ENCODE measurements at regions not wholly inside any gene's neighbourhood (a gene's known extent, or its start where the extent isn't known, plus 50 kb on each side); places are given as distances from the start of the nearest gene placed in this dataset.

GRCh38 chr4:38563707-38564495 is 100.1 kb upstream of the KLF3 start:
- Mint-ChIP-seq H3K27me3 (no peaks in the 10 kb centered on the region), H3K4me1 (peaks cover 19% of the 10 kb centered on the region), H3K27ac (no peak overlapping the region), H3K36me3 (no peaks in the 10 kb centered on the region), H3K9me3 (no peaks in the 10 kb centered on the region), H3K4me3 (no peak overlapping the region)
- DNase-seq = no peak

- no peaks in the 10 kb centered on the region for H3K27me3 Mint-ChIP-seq
- DNase-seq = no peak
- H3K36me3 Mint-ChIP-seq = no peaks in the 10 kb centered on the region
- H3K4me3 Mint-ChIP-seq = no peak overlapping the region
- H3K9me3 Mint-ChIP-seq = no peaks in the 10 kb centered on the region
- no peak overlapping the region for H3K27ac Mint-ChIP-seq
- peaks cover 19% of the 10 kb centered on the region for H3K4me1 Mint-ChIP-seq
These were observed 98.5 kb upstream of the KLF3 start for GRCh38 chr4:38565271-38566199.

GRCh38 chr4:38566806-38567398 is 97.1 kb upstream of the KLF3 start:
- peaks cover 8% of the 10 kb centered on the region for H3K4me1 Mint-ChIP-seq
- DNase-seq = no peak
- H3K36me3 Mint-ChIP-seq = no peaks in the 10 kb centered on the region
- no peak overlapping the region for H3K4me3 Mint-ChIP-seq
- H3K27ac Mint-ChIP-seq = no peak overlapping the region
- H3K27me3 Mint-ChIP-seq = no peaks in the 10 kb centered on the region
- H3K9me3 Mint-ChIP-seq = no peaks in the 10 kb centered on the region

- Mint-ChIP-seq H3K27me3 (no peaks in the 10 kb centered on the region), H3K27ac (peak overlapping the region; percentile 9), H3K4me3 (no peak overlapping the region), H3K36me3 (no peaks in the 10 kb centered on the region), H3K9me3 (no peaks in the 10 kb centered on the region), H3K4me1 (peaks cover 6% of the 10 kb centered on the region)
- DNase-seq = no peak
These were observed 96.5 kb upstream of the KLF3 start for GRCh38 chr4:38567457-38567856.

GRCh38 chr4:38568768-38569167 is 95.2 kb upstream of the KLF3 start:
- no peaks in the 10 kb centered on the region for H3K27me3 Mint-ChIP-seq
- H3K27ac Mint-ChIP-seq = no peak overlapping the region
- DNase-seq = no peak
- H3K36me3 Mint-ChIP-seq = no peaks in the 10 kb centered on the region
- H3K4me3 Mint-ChIP-seq = no peak overlapping the region
- peaks cover 5% of the 10 kb centered on the region for H3K4me1 Mint-ChIP-seq
- no peaks in the 10 kb centered on the region for H3K9me3 Mint-ChIP-seq

GRCh38 chr4:38570647-38571276 is 93.2 kb upstream of the KLF3 start:
- Mint-ChIP-seq H3K4me1 (peaks cover 5% of the 10 kb centered on the region), H3K9me3 (no peaks in the 10 kb centered on the region), H3K27ac (no peak overlapping the region), H3K4me3 (no peak overlapping the region), H3K36me3 (no peaks in the 10 kb centered on the region), H3K27me3 (no peaks in the 10 kb centered on the region)
- DNase-seq = no peak

- Mint-ChIP-seq H3K4me1 (peaks cover 4% of the 10 kb centered on the region), H3K27ac (no peak overlapping the region), H3K27me3 (no peaks in the 10 kb centered on the region), H3K4me3 (no peak overlapping the region), H3K36me3 (no peaks in the 10 kb centered on the region), H3K9me3 (no peaks in the 10 kb centered on the region)
- DNase-seq = no peak
These were observed 91.2 kb upstream of the KLF3 start for GRCh38 chr4:38572793-38573192.

- Mint-ChIP-seq H3K27me3 (no peaks in the 10 kb centered on the region), H3K9me3 (no peaks in the 10 kb centered on the region), H3K4me3 (no peak overlapping the region), H3K27ac (no peak overlapping the region), H3K4me1 (peaks cover 4% of the 10 kb centered on the region), H3K36me3 (no peaks in the 10 kb centered on the region)
- no peak for DNase-seq
These were observed 89.3 kb upstream of the KLF3 start for GRCh38 chr4:38574559-38575333.

GRCh38 chr4:38576767-38577166 is 87.2 kb upstream of the KLF3 start:
- Mint-ChIP-seq H3K27me3 (no peaks in the 10 kb centered on the region), H3K36me3 (no peaks in the 10 kb centered on the region), H3K9me3 (no peaks in the 10 kb centered on the region), H3K4me1 (peaks cover 4% of the 10 kb centered on the region), H3K27ac (no peak overlapping the region), H3K4me3 (no peak overlapping the region)
- DNase-seq = no peak

- Mint-ChIP-seq H3K27ac (no peak overlapping the region), H3K4me1 (peaks cover 6% of the 10 kb centered on the region)
These were observed 86.5 kb upstream of the KLF3 start for GRCh38 chr4:38577462-38577861.

GRCh38 chr4:38581426-38582106 is 82.4 kb upstream of the KLF3 start:
- Mint-ChIP-seq H3K36me3 (no peaks in the 10 kb centered on the region), H3K4me1 (peaks cover 11% of the 10 kb centered on the region), H3K9me3 (no peaks in the 10 kb centered on the region), H3K27ac (no peak overlapping the region), H3K4me3 (no peak overlapping the region), H3K27me3 (no peaks in the 10 kb centered on the region)
- DNase-seq = no peak

More at GRCh38 chr4:38577462-38577861, 86.5 kb upstream of the KLF3 start:
- no peaks in the 10 kb centered on the region for H3K9me3 Mint-ChIP-seq
- DNase-seq = no peak
- no peaks in the 10 kb centered on the region for H3K27me3 Mint-ChIP-seq
- H3K36me3 Mint-ChIP-seq = no peaks in the 10 kb centered on the region
- no peak overlapping the region for H3K4me3 Mint-ChIP-seq

- Mint-ChIP-seq H3K9me3 (no peaks in the 10 kb centered on the region), H3K4me3 (no peak overlapping the region)
These were observed 81.6 kb upstream of the KLF3 start for GRCh38 chr4:38582445-38582844.

GRCh38 chr4:38582889-38583470 is 81.0 kb upstream of the KLF3 start:
- no peak overlapping the region for H3K4me3 Mint-ChIP-seq
- H3K36me3 Mint-ChIP-seq = no peaks in the 10 kb centered on the region
- H3K27ac Mint-ChIP-seq = no peak overlapping the region
- no peaks in the 10 kb centered on the region for H3K27me3 Mint-ChIP-seq
- H3K9me3 Mint-ChIP-seq = no peaks in the 10 kb centered on the region
- peak; percentile 12 for DNase-seq
- peaks cover 9% of the 10 kb centered on the region for H3K4me1 Mint-ChIP-seq

More at GRCh38 chr4:38582445-38582844, 81.6 kb upstream of the KLF3 start:
- Mint-ChIP-seq H3K27ac (no peak overlapping the region), H3K27me3 (no peaks in the 10 kb centered on the region), H3K36me3 (no peaks in the 10 kb centered on the region), H3K4me1 (peaks cover 11% of the 10 kb centered on the region)
- DNase-seq = no peak
